Gastroesophageal sphincter (tissue), 4 donors: ENCODE measurements at regions not wholly inside any gene's neighbourhood (a gene's known extent, or its start where the extent isn't known, plus 50 kb on each side); places are given as distances from the start of the nearest gene placed in this dataset.

Experiments
- ATAC-seq: fragments of 150-250 bp; one replicate; pipeline ENCODE4 v1.9.1; 2016; ENCODE audit warnings: mild to moderate bottlenecking, moderate library complexity
- H3K27ac ChIP-seq, 4 donors: fragments of 200-600 bp; sonication (generic) in 3 of 4; 1 replicate in 3 of 4; 2 replicates in 1 of 4; pipeline ENCODE4 v1.5.1; 2016 to 2019
- H3K27me3 ChIP-seq: fragments of 200-600 bp; sonication (generic); one replicate; pipeline ENCODE4 v1.5.1; 2019
- H3K36me3 ChIP-seq, 2 donors: fragments of 200-600 bp; sonication (generic); one replicate each; pipeline ENCODE4 v1.5.1; 2019; ENCODE audit warnings: control low read depth in 1 of 2
- H3K4me1 ChIP-seq, 3 donors: fragments of 200-600 bp; sonication (generic); 1 replicate in 2 of 3; 2 replicates in 1 of 3; pipeline ENCODE4 v1.5.1; 2016 to 2019; ENCODE audit warnings: control low read depth in 2 of 3
- H3K4me3 ChIP-seq, 2 donors: fragments of 200-600 bp; sonication (generic); one replicate each; pipeline ENCODE4 v1.5.1; 2019; ENCODE audit warnings: mild to moderate bottlenecking in 1 of 2, moderate library complexity in 1 of 2
- H3K9me3 ChIP-seq, 3 donors: fragments of 200-600 bp; sonication (generic); one replicate each; pipeline ENCODE4 v1.5.1; 2017 to 2019; ENCODE audit warnings: control low read depth in 2 of 3
- EP300 ChIP-seq: sonication (generic); formaldehyde crosslinking; IDR thresholded peaks from one replicate; pipeline ENCODE4 v1.6.1; 2017; ENCODE audit warnings: antibody characterized with exemption, mild to moderate bottlenecking
- POLR2A ChIP-seq, 2 donors: fragments of 450-650 bp; IDR thresholded peaks; one replicate each; pipeline ENCODE4 v1.6.1; 2017; ENCODE audit warnings: antibody characterized with exemption in 2 of 2, mild to moderate bottlenecking in 2 of 2, moderate library complexity in 1 of 2
- POLR2AphosphoS5 ChIP-seq: sonication (generic); formaldehyde crosslinking; IDR thresholded peaks from one replicate; pipeline ENCODE4 v1.6.1; 2017; ENCODE audit warnings: antibody characterized with exemption
- WGBS, 2 donors: methylation state at CpG; one replicate each; pipeline ENCODE4 v1.1.5; 2018; ENCODE audit warnings: low coverage in 1 of 2; 5-methylcytosine and 5-hydroxymethylcytosine counted together
- TF ChIP-seq, protein P1 (sequence below), 4 experiments: fragments of 200-600 bp in 2 of 4; fragments of 450-650 bp in 2 of 4; sonication (generic) in 1 of 4; IDR thresholded peaks; one replicate each; pipeline ENCODE4 v1.5.1; 2017 to 2019; ENCODE audit warnings: antibody characterized with exemption in 4 of 4, mild to moderate bottlenecking in 2 of 4, moderate library complexity in 2 of 4

DNA sequence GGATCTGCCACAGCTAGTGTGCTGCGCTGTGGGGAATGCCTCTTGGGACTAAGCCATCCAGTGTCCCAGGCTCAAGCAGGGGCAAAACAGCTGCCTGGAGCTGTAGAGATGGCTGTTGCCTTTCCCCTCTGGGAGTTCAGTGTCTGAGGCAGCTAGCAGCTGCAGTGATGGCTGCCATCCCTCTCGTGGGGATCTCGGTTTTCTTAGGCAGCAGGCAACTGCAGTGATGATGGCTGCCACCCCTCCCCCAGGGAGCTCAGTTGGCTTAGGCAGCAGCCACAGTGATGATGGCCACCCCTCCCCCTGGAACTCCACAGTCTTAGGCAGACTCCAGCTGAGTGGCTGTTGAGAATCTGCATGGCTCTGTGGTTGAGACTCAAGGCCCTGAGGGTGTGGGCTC, 1389.2 kb upstream of the NUDT12 start:
- ATAC-seq, result no peak
- Histone ChIP-seq H3K36me3 (no peaks in the 10 kb centered on the region), H3K4me3 (no peak overlapping the region), H3K4me1 (no peaks in the 10 kb centered on the region), H3K27me3 (no peaks in the 10 kb centered on the region), H3K9me3 (no peaks in the 10 kb centered on the region), H3K27ac (no peak overlapping the region)
- no peak for TF ChIP-seq EP300
- TF ChIP-seq POLR2AphosphoS5, result no peak
- no peak for TF ChIP-seq POLR2A (IDR thresholded peaks at IDR 0.05)
- no CpG with 5 or more reads among the region's 3 CpGs for WGBS, 2 donors

DNA sequence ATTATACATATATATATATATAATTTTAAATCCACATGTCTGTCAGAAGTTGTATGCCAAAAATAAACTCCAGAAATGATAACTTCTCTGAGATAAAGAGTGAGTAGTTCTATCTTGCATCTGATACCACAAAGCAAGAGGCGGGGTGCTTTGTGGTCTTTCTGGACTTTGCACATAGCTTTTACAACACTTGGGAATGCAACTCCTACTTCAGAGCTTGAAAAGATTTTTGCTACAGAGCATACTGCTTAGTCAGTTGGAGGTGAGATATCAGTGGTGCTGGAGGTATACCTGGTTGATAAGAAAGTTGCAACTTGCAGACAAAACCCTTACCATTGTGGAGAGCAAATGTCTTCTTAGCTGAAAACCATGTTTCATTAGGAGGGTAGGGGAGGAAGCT, 1384.5 kb upstream of the NUDT12 start:
- WGBS, 2 donors, result 93 to 100% methylated on average over 1 of the region's 1 CpG
- no peak for ATAC-seq

DNA sequence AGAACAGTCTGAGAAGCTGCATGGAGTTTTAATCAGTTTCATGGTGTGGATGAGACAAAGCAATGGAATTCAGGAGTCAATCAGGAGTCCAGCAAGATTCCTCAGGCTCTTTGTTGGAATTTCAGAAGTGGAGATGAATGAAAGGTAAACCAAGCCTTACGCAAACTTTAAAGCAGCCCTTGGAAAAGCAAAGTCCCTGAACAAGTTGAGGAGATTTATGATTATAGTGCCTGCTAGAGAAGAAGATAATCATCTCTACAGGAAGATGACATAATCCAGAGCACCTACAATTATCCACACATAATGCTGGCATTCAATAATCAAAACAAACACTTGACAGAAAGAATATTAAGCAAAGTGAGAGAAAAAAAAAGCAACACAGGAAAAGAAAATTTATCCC, 1380.1 kb upstream of the NUDT12 start:
- TF ChIP-seq, protein P1, sequence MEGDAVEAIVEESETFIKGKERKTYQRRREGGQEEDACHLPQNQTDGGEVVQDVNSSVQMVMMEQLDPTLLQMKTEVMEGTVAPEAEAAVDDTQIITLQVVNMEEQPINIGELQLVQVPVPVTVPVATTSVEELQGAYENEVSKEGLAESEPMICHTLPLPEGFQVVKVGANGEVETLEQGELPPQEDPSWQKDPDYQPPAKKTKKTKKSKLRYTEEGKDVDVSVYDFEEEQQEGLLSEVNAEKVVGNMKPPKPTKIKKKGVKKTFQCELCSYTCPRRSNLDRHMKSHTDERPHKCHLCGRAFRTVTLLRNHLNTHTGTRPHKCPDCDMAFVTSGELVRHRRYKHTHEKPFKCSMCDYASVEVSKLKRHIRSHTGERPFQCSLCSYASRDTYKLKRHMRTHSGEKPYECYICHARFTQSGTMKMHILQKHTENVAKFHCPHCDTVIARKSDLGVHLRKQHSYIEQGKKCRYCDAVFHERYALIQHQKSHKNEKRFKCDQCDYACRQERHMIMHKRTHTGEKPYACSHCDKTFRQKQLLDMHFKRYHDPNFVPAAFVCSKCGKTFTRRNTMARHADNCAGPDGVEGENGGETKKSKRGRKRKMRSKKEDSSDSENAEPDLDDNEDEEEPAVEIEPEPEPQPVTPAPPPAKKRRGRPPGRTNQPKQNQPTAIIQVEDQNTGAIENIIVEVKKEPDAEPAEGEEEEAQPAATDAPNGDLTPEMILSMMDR (IDR thresholded peaks at IDR 0.05), result no peak
- TF ChIP-seq POLR2AphosphoS5 (no peak), POLR2A (IDR thresholded peaks at IDR 0.05) (no peak), EP300 (no peak)
- 50 to 100% methylated on average over 1 of the region's 1 CpG for WGBS, 2 donors

More for the DNA sequence above, 1384.5 kb upstream of the NUDT12 start:
- Histone ChIP-seq H3K27ac (no peak overlapping the region), H3K9me3 (no peaks in the 10 kb centered on the region), H3K4me3 (no peak overlapping the region), H3K36me3 (no peaks in the 10 kb centered on the region), H3K4me1 (no peaks in the 10 kb centered on the region), H3K27me3 (no peaks in the 10 kb centered on the region)
- TF ChIP-seq POLR2AphosphoS5, result no peak
- no peak for TF ChIP-seq EP300
- TF ChIP-seq, protein P1 (IDR thresholded peaks at IDR 0.05), result no peak
- TF ChIP-seq POLR2A (IDR thresholded peaks at IDR 0.05), result no peak

DNA sequence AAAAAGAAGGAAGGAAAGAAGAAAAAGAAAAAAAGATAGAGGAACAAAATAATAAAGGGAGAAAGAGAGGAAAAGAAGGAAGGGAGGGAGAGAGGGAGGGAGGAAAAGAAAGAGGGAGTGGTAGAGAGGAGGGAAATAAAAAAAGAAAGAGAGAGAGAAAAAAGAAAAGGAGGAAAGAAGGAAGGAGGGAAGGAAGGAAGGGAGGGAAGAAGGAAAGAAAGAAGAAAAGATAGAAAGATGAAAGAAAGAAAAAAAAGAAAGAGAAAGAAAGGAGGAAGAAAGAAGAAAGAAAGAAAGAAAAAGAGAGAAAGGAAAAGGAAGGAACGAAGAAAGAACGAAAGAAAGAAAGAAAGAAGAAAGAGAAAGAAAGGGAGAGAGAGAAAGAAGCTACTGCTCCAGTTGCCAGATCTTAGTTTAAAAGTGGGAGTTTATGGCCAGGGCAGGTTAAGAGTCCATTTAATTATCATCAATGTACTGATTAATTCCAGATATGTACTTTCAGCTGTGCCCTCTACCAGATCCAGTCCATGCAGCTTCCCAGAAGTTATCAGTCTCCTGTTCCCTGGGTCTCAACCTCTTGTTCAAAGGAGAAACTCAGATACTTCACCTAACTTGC, 1378.5 kb upstream of the NUDT12 start:
- Histone ChIP-seq H3K9me3 (no peaks in the 10 kb centered on the region), H3K27me3 (no peaks in the 10 kb centered on the region), H3K36me3 (no peaks in the 10 kb centered on the region), H3K4me1 (no peaks in the 10 kb centered on the region), H3K27ac (no peak overlapping the region), H3K4me3 (no peak overlapping the region)
- TF ChIP-seq, protein P1 (IDR thresholded peaks at IDR 0.05), result no peak
- TF ChIP-seq EP300, result no peak
- TF ChIP-seq POLR2A (IDR thresholded peaks at IDR 0.05), result no peak
- TF ChIP-seq POLR2AphosphoS5, result no peak
- ATAC-seq, result no peak
- 17 to 82% methylated on average over 1 to 2 of the region's 2 CpGs for WGBS, 2 donors

More for the DNA sequence above, 1380.1 kb upstream of the NUDT12 start:
- Histone ChIP-seq H3K4me3 (no peak overlapping the region), H3K4me1 (no peaks in the 10 kb centered on the region), H3K27ac (no peak overlapping the region), H3K9me3 (no peaks in the 10 kb centered on the region), H3K36me3 (no peaks in the 10 kb centered on the region), H3K27me3 (no peaks in the 10 kb centered on the region)
- ATAC-seq, result no peak

DNA sequence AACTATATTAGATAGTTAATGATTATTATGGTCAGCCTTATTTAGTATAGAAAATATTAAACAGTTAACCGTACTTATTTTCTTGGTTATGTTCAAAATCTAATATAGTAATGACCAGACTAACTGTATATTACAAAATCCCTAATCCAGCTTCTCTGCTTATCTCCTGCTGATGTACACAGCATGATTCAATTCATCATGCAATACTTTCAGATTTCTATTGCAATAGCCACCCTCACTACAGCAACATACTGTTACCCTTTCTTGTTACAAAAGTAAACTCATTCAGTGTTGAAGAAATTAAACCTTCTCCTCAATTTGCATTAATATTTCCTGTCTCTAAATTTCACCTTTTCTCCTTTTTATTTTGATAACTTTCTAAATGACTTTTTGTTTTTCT, 1375.0 kb upstream of the NUDT12 start:
- H3K27me3 ChIP-seq, result no peaks in the 10 kb centered on the region
- no peak overlapping the region for H3K27ac ChIP-seq
- no peaks in the 10 kb centered on the region for H3K9me3 ChIP-seq
- H3K36me3 ChIP-seq, result no peaks in the 10 kb centered on the region
- no peaks in the 10 kb centered on the region for H3K4me1 ChIP-seq
- no peak overlapping the region for H3K4me3 ChIP-seq
- 73 to 80% methylated on average over 1 of the region's 1 CpG for WGBS, 2 donors
- no peak for TF ChIP-seq POLR2AphosphoS5
- no peak for TF ChIP-seq POLR2A (IDR thresholded peaks at IDR 0.05)
- TF ChIP-seq EP300, result no peak
- TF ChIP-seq, protein P1 (IDR thresholded peaks at IDR 0.05), result no peak
- no peak for ATAC-seq
